ENCODE measurements at regions not wholly inside any gene's neighbourhood (a gene's known extent, or its start where the extent isn't known, plus 50 kb on each side); places are given as distances from the start of the nearest gene placed in this dataset.

- CTCF ChIA-PET: no interaction called here
Measured at GRCh38 chr2:195057001-195057400, 600.0 kb upstream of the SLC39A10 start.

GRCh38 chr2:195055996-195056395 is 601.0 kb upstream of the SLC39A10 start:
- H3K9me3 ChIP-seq (ENCODE audit: control extremely low read depth in 1 of 3, control insufficient read depth in 2 of 3, insufficient read depth in 1 of 3, low read length in 2 of 3): no peaks in the 10 kb centered on the region
- POLR2A ChIA-PET: no interaction called here
- no peaks in the 10 kb centered on the region for H4K20me1 ChIP-seq (ENCODE audit: control insufficient read depth, insufficient read depth, low read length, poor library complexity, severe bottlenecking)
- WGBS (ENCODE audit: insufficient coverage): 75% methylated on average over 2 of the region's 2 CpGs
- CTCF ChIA-PET: no interaction called here
- no peak overlapping the region for H3K4me2 ChIP-seq (replicated peaks; ENCODE audit: low read depth, low read length, poor library complexity, severe bottlenecking)
- intact Hi-C loops (cut with micrococcal nuclease): no loop called here
- no peak for TF ChIP-seq EZH2 (IDR thresholded peaks at IDR 0.05; ENCODE audit: borderline replicate concordance, insufficient read depth, low read depth, low read length, poor library complexity, severe bottlenecking)
- TF ChIP-seq CTCF (IDR thresholded peaks at IDR 0.05): no peak
- H3K79me2 ChIP-seq (ENCODE audit: control insufficient read depth, insufficient read depth, low read length): no peaks in the 10 kb centered on the region
- no peak for ATAC-seq (ENCODE audit: low read depth)
- Mint-ChIP-seq H3K4me1 (no peaks in the 10 kb centered on the region), H3K9me3 (ENCODE audit: insufficient read depth) (no peaks in the 10 kb centered on the region), H3K27ac (no peak overlapping the region), H3K4me3 (no peak overlapping the region), H3K27me3 (no peaks in the 10 kb centered on the region)
- DNase-seq: no peak
- no peaks in the 10 kb centered on the region for H3K27me3 ChIP-seq (replicated peaks in 1 of 4; ENCODE audit: control extremely low read depth in 1 of 4, control insufficient read depth in 3 of 4, insufficient read depth in 4 of 4, low read length in 3 of 4)
- H3K4me1 ChIP-seq (ENCODE audit: control insufficient read depth in 2 of 2, insufficient read depth in 2 of 2, low read length in 2 of 2): no peaks in the 10 kb centered on the region
- no peak overlapping the region for H3K27ac ChIP-seq (ENCODE audit: low read length in 2 of 2)
- no peak overlapping the region for H3K4me3 ChIP-seq (ENCODE audit: control extremely low read depth in 1 of 5, extremely low read depth in 1 of 5, insufficient read depth in 1 of 5, low read depth in 2 of 5, low read length in 4 of 5)
- no peak overlapping the region for H3K9ac ChIP-seq (ENCODE audit: low read length)
- H2AFZ ChIP-seq (ENCODE audit: insufficient read depth, low read depth, low read length, poor library complexity, severe bottlenecking): no peak overlapping the region
- H3K36me3 ChIP-seq (replicated peaks in 1 of 2; ENCODE audit: control extremely low read depth in 1 of 2, control insufficient read depth in 1 of 2, extremely low read depth in 1 of 2, insufficient read depth in 2 of 2, low read length in 1 of 2): no peaks in the 10 kb centered on the region

More at GRCh38 chr2:195057001-195057400, 600.0 kb upstream of the SLC39A10 start:
- no peak for TF ChIP-seq EZH2 (IDR thresholded peaks at IDR 0.05; ENCODE audit: borderline replicate concordance, insufficient read depth, low read depth, low read length, poor library complexity, severe bottlenecking)
- TF ChIP-seq CTCF (IDR thresholded peaks at IDR 0.05): no peak
- Histone ChIP-seq H2AFZ (ENCODE audit: insufficient read depth, low read depth, low read length, poor library complexity, severe bottlenecking) (no peak overlapping the region), H3K4me2 (replicated peaks; ENCODE audit: low read depth, low read length, poor library complexity, severe bottlenecking) (no peak overlapping the region), H3K27ac (ENCODE audit: low read length in 2 of 2) (no peak overlapping the region), H4K20me1 (ENCODE audit: control insufficient read depth, insufficient read depth, low read length, poor library complexity, severe bottlenecking) (no peaks in the 10 kb centered on the region), H3K79me2 (ENCODE audit: control insufficient read depth, insufficient read depth, low read length) (no peaks in the 10 kb centered on the region), H3K4me3 (ENCODE audit: control extremely low read depth in 1 of 5, extremely low read depth in 1 of 5, insufficient read depth in 1 of 5, low read depth in 2 of 5, low read length in 4 of 5) (no peak overlapping the region), H3K4me1 (ENCODE audit: control insufficient read depth in 2 of 2, insufficient read depth in 2 of 2, low read length in 2 of 2) (no peaks in the 10 kb centered on the region), H3K27me3 (replicated peaks in 1 of 4; ENCODE audit: control extremely low read depth in 1 of 4, control insufficient read depth in 3 of 4, insufficient read depth in 4 of 4, low read length in 3 of 4) (no peaks in the 10 kb centered on the region), H3K9ac (ENCODE audit: low read length) (no peak overlapping the region), H3K9me3 (ENCODE audit: control extremely low read depth in 1 of 3, control insufficient read depth in 2 of 3, insufficient read depth in 1 of 3, low read length in 2 of 3) (no peaks in the 10 kb centered on the region), H3K36me3 (replicated peaks in 1 of 2; ENCODE audit: control extremely low read depth in 1 of 2, control insufficient read depth in 1 of 2, extremely low read depth in 1 of 2, insufficient read depth in 2 of 2, low read length in 1 of 2) (no peaks in the 10 kb centered on the region)
- DNase-seq: no peak
- no peak for ATAC-seq (ENCODE audit: low read depth)
- Mint-ChIP-seq H3K27ac (no peak overlapping the region), H3K9me3 (ENCODE audit: insufficient read depth) (no peaks in the 10 kb centered on the region), H3K4me1 (no peaks in the 10 kb centered on the region), H3K27me3 (no peaks in the 10 kb centered on the region), H3K4me3 (no peak overlapping the region)
- intact Hi-C loops (cut with micrococcal nuclease): no loop called here
- 100% methylated on average over 1 of the region's 2 CpGs for WGBS (ENCODE audit: insufficient coverage)
- POLR2A ChIA-PET: no interaction called here

Measured in B cell (primary cell).